Central memory CD8-positive, alpha-beta T cell (primary cell): ENCODE measurements at regions not wholly inside any gene's neighbourhood (a gene's known extent, or its start where the extent isn't known, plus 50 kb on each side); places are given as distances from the start of the nearest gene placed in this dataset.
"Not testable (repeated sequence)": the region's sequence is repeated elsewhere in the genome, so short reads cannot be mapped to it uniquely, and the experiment has no call there.

ENCODE experiments used
- ATAC-seq: fragments of 150-1000 bp; cut with Tn5 transposase; replicated peaks from 2 replicates; pipeline ENCODE4 v1.10.0; 2022; ENCODE audit warnings: mild to moderate bottlenecking, moderate FRiP score, moderate number of reproducible peaks; ENCODE audit not compliant: poor library complexity, severe bottlenecking; ENCODE audit errors: extremely low read depth
- DNase-seq, 2 donors: peaks; one replicate each; pipeline ENCODE4 v3.0.0; 2021; ENCODE audit warnings: low spot score in 2 of 2
- H3K27ac Mint-ChIP-seq: one replicate; pipeline ENCODE4 v1.8.0; 2022; ENCODE audit warnings: low read depth, mild to moderate bottlenecking, moderate library complexity, mixed read lengths
- H3K27me3 Mint-ChIP-seq: one replicate; pipeline ENCODE4 v1.8.0; 2022; ENCODE audit warnings: mixed read lengths
- H3K36me3 Mint-ChIP-seq: one replicate; pipeline ENCODE4 v1.8.0; 2022; ENCODE audit warnings: mild to moderate bottlenecking, moderate library complexity, mixed read lengths; ENCODE audit not compliant: insufficient read depth
- H3K4me1 Mint-ChIP-seq: one replicate; pipeline ENCODE4 v1.8.0; 2022; ENCODE audit warnings: mixed read lengths
- H3K4me3 Mint-ChIP-seq: one replicate; pipeline ENCODE4 v1.8.0; 2022; ENCODE audit warnings: mild to moderate bottlenecking, moderate library complexity, mixed read lengths
- H3K9me3 Mint-ChIP-seq: one replicate; pipeline ENCODE4 v1.8.0; 2022; ENCODE audit warnings: mixed read lengths

GRCh38 chr1:61569303-61569621, 155.7 kb downstream of the TM2D1 start:
- Mint-ChIP-seq H3K27ac (no peak overlapping the region), H3K9me3 (peaks cover 11% of the 10 kb centered on the region), H3K4me1 (no peaks in the 10 kb centered on the region), H3K27me3 (peaks cover 18% of the 10 kb centered on the region), H3K36me3 (no peaks in the 10 kb centered on the region), H3K4me3 (no peak overlapping the region)
- ATAC-seq (no peak), DNase-seq (no peak)

DNA sequence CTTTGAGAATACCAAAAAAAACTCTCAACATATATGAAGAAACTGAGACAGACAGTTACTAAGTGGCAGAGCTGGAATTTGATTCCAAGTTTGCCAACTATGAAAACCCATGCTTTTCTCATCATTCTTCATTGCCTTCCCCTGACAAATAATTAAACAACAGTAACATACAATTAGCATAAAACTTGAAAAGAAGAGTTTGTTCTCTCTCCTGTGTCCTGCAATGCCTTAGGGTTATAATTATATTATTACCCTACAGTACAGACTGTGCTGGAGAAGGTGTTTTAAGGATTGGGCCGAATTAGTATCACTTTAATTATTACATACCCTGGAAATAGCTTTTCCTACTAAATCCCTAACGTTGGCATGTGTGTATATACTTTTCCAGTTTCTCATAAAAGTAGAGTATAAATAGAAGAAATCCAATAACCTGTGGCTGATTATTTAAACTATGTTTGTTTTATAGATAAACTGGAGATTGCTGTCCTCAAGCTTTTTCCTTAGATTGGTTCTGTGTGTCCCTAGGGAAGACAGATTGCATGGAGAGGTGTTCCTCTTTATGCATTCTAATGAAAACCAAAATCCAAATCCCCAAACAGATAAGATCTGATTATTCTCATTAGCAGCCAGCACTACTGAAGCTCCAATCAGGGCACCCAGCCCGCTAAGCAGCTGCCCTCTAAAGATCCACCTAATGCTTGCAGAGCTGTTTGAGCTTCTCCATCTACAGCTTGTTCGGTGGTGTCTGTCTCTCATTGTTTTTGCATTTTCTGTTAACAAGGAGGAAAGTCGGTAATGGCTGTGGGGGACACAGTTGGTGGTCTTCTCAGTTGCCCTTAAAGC, 156.3 kb downstream of the TM2D1 start:
- Mint-ChIP-seq H3K9me3 (peaks cover 11% of the 10 kb centered on the region), H3K27ac (no peak overlapping the region), H3K4me3 (no peak overlapping the region), H3K27me3 (peaks cover 18% of the 10 kb centered on the region), H3K4me1 (no peaks in the 10 kb centered on the region), H3K36me3 (no peaks in the 10 kb centered on the region)
- no peak for DNase-seq
- ATAC-seq = no peak

- no peak overlapping the region for H3K27ac Mint-ChIP-seq
- ATAC-seq (no peak), DNase-seq (no peak)
- H3K4me3 Mint-ChIP-seq = no peak overlapping the region
- no peaks in the 10 kb centered on the region for H3K4me1 Mint-ChIP-seq
- H3K27me3 Mint-ChIP-seq = peaks cover 18% of the 10 kb centered on the region
- H3K9me3 Mint-ChIP-seq = peaks cover 11% of the 10 kb centered on the region
- no peaks in the 10 kb centered on the region for H3K36me3 Mint-ChIP-seq
Observed at GRCh38 chr1:61566177-61566576, 158.8 kb downstream of the TM2D1 start.

DNA sequence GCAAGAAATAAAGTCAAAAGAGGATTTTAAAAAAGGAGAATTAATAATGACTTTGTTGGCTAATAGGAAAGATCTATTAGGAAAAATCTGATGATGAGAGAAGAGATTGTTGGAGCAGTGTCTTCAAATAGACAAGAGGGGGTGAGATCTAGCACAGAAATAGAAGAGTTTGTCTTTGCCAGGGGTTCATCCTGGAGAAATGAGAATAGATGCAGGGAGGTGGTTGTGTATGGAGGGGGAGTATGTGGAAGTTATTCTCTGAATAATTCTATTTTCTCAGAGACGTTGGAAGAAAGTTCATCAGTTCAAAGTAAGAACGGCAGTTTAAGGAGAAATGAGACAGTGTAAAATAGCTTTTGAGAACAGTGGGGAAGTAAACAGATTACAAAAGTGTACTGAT, 161.3 kb downstream of the TM2D1 start:
- Mint-ChIP-seq H3K27ac (no peak overlapping the region), H3K4me3 (no peak overlapping the region), H3K36me3 (no peaks in the 10 kb centered on the region), H3K4me1 (no peaks in the 10 kb centered on the region), H3K27me3 (peaks cover 6% of the 10 kb centered on the region), H3K9me3 (peaks cover 11% of the 10 kb centered on the region)
- ATAC-seq (no peak), DNase-seq (no peak)

DNA sequence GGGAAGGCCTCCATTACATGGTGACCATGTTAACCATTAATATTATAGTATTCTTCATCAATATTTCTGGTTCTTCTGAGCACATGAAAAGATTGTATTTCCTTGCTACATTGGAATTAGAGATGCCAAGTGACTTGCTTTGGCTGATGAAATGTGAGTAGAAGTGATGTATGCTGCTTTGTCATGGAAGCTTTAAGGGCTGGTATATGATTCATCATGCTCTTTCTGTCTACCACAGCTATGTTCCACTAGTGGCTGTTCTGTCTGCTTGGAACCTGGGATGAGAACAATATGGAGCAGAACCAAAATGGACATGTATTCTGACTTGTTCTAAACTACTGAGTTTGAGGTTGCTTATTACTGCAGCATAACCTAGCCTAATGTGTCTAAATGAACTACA, 163.3 kb downstream of the TM2D1 start:
- no peak overlapping the region for H3K27ac Mint-ChIP-seq
- no peak overlapping the region for H3K4me3 Mint-ChIP-seq
- ATAC-seq (no peak), DNase-seq (no peak)
- no peaks in the 10 kb centered on the region for H3K36me3 Mint-ChIP-seq
- peaks cover 6% of the 10 kb centered on the region for H3K27me3 Mint-ChIP-seq
- H3K4me1 Mint-ChIP-seq = no peaks in the 10 kb centered on the region
- peaks cover 11% of the 10 kb centered on the region for H3K9me3 Mint-ChIP-seq

DNA sequence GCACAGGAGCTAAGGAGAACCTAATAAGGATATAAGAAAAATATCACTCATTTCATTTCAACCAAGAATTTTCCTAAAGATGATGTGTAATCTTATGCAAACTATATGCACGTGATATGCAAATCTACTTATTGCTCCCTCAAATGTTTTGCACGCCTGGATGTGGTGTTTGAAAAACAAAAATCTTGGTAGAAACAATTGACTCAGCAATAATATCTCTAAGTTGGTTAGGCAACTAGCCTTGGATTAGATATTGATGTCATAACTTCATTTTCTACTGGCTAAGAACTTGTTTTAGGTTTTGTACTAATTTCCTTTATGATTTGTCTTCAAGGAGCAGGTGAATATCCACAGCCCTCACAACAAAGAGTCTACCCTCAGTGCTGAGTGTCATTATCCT, 164.6 kb downstream of the TM2D1 start:
- Mint-ChIP-seq H3K27me3 (peaks cover 6% of the 10 kb centered on the region), H3K9me3 (peaks cover 5% of the 10 kb centered on the region), H3K27ac (no peak overlapping the region), H3K36me3 (no peaks in the 10 kb centered on the region), H3K4me1 (no peaks in the 10 kb centered on the region), H3K4me3 (no peak overlapping the region)
- no peak for DNase-seq
- ATAC-seq = no peak

DNA sequence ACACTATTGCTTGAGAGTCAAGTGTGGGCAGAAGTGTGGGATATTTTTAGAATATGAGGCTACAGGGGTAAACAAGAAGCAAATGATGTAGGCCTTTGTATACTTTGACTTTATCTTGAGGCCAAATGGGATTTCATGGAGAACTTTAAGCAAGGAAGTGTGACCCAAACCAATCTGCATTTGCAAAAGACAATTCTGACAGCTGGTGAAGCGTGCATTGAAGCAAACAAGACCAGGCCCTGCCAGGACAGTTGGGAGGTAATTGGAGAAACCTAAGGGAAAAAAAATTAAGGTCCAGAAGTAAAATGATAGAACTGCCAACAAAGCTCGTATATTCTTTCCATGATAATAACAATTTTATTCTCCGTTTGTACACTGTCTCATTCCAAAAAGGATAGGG, 168.3 kb downstream of the TM2D1 start:
- Mint-ChIP-seq H3K27me3 (peaks cover 15% of the 10 kb centered on the region), H3K36me3 (no peaks in the 10 kb centered on the region), H3K4me3 (no peak overlapping the region), H3K27ac (no peak overlapping the region), H3K4me1 (no peaks in the 10 kb centered on the region), H3K9me3 (peaks cover 5% of the 10 kb centered on the region)
- DNase-seq = no peak
- no peak for ATAC-seq

DNA sequence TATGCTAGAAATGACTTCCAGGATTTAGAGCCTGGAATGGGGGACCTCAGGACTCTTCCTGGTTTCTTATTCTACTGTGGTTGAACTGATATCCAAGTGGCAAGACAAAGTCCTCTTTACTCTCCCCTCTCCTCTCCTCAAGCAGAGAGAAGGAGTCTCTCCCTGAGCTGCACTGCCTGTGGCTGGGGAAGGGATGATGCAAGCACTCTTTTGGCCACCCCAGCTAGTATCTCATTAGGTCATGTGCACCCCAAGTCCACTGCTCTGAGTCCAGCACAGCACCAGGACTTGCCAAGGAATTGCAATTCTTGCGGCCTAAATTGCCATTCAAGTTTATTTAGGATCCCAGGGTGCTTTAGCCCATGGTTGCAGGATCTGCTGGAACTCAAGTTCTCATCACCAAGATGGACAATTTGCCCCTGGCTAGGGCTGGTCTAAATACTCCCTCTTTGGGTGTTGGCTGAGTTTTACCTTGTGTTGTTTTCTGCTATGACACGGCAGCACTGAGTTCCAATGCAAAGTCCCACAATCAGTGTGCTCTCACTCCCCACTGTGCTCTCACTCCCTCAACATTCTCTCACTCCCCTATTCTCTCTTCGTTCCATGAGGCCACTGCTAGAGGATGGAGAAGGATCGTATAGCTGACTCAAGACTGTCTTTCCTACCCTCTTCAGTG, 172.2 kb downstream of the TM2D1 start:
- no peak for DNase-seq
- H3K9me3 Mint-ChIP-seq = peaks cover 5% of the 10 kb centered on the region
- H3K36me3 Mint-ChIP-seq = peaks cover 3% of the 10 kb centered on the region
- ATAC-seq = no peak
- peaks cover 27% of the 10 kb centered on the region for H3K27me3 Mint-ChIP-seq
- H3K4me3 Mint-ChIP-seq = no peak overlapping the region
- H3K4me1 Mint-ChIP-seq = no peaks in the 10 kb centered on the region
- H3K27ac Mint-ChIP-seq = no peak overlapping the region

DNA sequence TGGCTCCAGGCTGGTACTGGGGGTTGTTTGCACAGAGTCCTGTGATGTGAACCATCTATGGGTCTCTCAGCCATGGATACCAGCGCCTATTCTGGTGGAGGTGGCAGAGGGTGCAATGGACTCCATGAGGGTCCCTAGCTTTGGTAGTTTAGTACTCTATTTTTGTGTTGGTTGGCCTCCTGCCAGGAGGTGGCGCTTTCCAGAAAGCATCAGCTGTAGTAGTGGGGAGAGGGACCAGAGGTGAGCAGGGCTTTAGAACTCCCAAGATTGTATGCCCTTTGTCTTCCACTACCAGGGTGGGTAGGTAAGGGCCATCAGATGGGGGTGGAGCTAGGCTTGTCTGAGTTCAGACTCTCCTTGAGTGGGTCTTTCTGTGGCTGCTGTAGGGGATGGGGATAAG, 177.6 kb downstream of the TM2D1 start:
- H3K27me3 Mint-ChIP-seq = peaks cover 35% of the 10 kb centered on the region
- H3K36me3 Mint-ChIP-seq, H3K9me3 Mint-ChIP-seq, DNase-seq, H3K27ac Mint-ChIP-seq, H3K4me3 Mint-ChIP-seq, H3K4me1 Mint-ChIP-seq, ATAC-seq: not testable (repeated sequence)

DNA sequence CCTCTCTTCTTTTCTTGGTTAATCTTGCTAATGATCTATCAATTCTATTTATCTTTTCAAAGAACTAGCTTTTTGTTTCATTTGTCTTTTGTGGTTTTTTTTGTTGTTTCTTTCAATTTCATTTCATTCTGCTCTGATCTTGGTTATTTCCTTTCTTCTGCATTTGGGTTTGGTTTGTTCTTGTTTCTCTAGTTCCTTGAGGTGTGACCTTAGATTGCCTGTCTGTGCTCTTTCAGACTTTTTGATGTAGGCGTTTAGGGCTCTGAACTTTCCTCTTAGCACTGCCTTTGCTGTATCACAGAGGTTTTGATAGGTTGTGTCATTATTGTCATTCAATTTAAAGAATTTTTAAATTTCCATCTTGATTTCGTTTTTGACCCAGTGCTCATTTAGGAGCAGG, 180.1 kb downstream of the TM2D1 start:
- not testable (repeated sequence) for ATAC-seq, H3K27ac Mint-ChIP-seq, DNase-seq, H3K4me3 Mint-ChIP-seq, H3K36me3 Mint-ChIP-seq, H3K4me1 Mint-ChIP-seq, H3K9me3 Mint-ChIP-seq
- peaks cover 21% of the 10 kb centered on the region for H3K27me3 Mint-ChIP-seq

DNA sequence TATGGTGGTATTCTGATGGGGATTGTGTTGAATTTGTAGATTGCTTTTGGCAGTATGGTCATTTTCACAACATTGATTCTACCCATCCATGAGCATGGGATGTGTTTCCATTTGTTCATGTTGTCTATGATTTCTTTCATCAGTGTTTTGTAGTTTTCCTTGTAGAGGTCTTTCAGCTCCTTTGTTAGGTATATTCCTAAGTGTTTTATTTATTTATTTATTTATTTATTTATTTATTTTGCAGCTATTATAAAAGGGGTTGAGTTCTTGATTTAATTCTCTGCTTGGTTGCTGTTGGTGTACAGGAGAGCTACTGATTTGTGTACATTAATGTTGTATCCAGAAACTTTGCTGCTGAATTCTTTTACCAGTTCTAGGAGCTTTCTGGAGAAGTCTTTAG, 181.4 kb downstream of the TM2D1 start:
- not testable (repeated sequence) for DNase-seq, H3K4me3 Mint-ChIP-seq, H3K27ac Mint-ChIP-seq, ATAC-seq, H3K36me3 Mint-ChIP-seq, H3K9me3 Mint-ChIP-seq, H3K4me1 Mint-ChIP-seq
- peaks cover 20% of the 10 kb centered on the region for H3K27me3 Mint-ChIP-seq

- Mint-ChIP-seq H3K4me3 (no peak overlapping the region), H3K27ac (no peak overlapping the region), H3K36me3 (no peaks in the 10 kb centered on the region), H3K27me3 (peaks cover 10% of the 10 kb centered on the region), H3K9me3 (no peaks in the 10 kb centered on the region), H3K4me1 (peaks cover 3% of the 10 kb centered on the region)
- no peak for DNase-seq
- no peak for ATAC-seq
Observed at GRCh38 chr1:61539720-61540462, 185.1 kb downstream of the TM2D1 start.

DNA sequence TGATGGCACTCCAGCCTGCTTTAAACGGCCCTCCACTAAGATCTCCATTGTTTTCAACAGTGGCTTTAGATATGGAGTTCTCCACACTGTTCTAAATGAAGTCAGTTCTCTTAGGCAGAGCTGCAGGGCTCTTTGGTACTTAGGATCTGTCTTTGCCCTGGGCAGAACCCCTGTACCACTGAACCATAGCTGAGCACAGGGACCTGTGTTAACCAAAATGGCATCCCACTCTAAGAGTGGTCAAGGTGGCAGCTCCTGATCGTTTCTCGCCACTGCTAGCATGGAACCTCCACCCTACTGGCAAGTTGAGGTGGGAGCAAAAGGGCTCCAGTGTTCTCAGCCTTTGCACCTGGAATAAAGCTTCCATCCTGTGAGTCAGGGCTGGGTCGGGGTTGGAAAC, 186.7 kb downstream of the TM2D1 start:
- Mint-ChIP-seq H3K4me1 (no peaks in the 10 kb centered on the region), H3K9me3 (no peaks in the 10 kb centered on the region), H3K27me3 (peaks cover 10% of the 10 kb centered on the region), H3K27ac (no peak overlapping the region), H3K4me3 (no peak overlapping the region), H3K36me3 (no peaks in the 10 kb centered on the region)
- ATAC-seq (no peak), DNase-seq (no peak)
